Activated T-helper 1 cell treated with anti-CD3 and anti-CD28 coated beads, Interleukin-2, amount 50 U/mL, for 16 hours (primary cell): ENCODE measurements at regions not wholly inside any gene's neighbourhood (a gene's known extent, or its start where the extent isn't known, plus 50 kb on each side); places are given as distances from the start of the nearest gene placed in this dataset.
"Not testable (repeated sequence)": the region's sequence is repeated elsewhere in the genome, so short reads cannot be mapped to it uniquely, and the experiment has no call there.

Experiments
- DNase-seq, 2 donors: peaks; one replicate each; pipeline ENCODE4 v3.0.0-alpha.2; 2020; ENCODE audit warnings: low read depth in 1 of 2, low spot score in 1 of 2

DNA sequence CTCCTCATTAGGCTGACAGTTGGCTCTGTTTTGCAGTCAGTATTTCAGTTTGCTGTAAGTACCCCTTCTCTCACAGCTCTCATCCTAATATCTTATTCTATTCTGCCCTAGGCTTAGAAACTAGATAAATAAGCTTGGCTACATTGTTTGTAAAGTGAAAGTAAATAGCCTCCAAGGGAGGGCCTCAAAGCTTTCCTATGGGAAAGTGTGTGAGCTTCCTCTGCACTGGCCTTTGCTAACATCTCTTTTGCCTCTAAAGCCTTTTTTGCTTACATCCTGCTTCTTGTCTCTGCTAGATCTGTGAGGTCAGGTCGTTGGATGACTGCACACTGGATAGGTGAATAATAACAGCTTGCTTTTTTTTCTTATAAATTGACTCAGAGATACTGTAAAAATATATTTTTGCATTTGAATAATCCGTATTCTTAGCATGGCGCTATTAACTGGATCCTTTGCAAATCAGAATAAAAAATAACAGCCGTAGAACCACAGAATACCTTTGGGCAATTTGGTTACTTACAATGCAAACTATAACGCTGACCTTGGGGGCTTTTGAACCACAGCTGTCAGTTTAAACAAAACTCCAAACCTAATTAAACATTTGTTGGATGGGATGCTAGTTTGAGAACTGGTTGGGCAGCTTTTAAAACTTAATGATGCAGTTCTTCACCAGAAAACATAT is 55.1 kb downstream of the TTC6 start:
- no peak for DNase-seq

DNA sequence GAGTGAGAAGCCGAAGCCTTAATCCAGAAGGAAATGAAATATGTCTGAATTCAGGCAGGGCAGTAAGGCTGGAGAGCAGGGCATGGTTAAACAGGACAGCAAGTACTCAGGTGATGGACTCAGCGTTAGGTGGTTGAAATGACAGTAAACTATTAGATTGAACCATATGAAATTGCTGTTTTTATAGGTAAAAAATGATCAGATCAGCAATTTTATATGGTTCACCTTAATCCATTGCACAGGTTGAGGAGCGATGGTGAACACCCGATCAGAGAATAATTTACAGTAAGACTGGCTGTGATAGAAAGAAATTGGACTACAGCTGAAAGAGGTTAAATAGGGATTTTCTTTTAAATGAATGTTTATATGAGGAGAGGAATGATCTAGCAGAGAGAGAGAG is 56.6 kb downstream of the TTC6 start:
- DNase-seq, result no peak

DNA sequence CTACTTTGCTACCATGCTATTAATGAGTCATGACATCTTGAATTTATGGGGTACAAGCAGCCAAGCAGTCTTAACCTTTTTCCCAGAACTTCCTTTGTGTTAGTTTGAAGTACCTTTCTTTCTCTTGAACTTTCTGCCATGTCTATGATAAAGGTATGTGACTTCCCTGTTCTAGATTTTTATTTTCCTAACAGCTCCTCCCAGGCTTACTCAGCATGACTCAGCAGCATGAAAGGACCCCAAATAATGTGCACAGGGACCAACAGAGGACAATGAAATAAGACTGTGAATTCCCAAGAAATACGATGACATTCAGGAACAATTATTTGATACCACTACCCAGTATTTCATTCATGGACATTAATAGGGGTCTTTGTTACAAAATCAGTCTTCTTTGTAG is 60.0 kb downstream of the TTC6 start:
- DNase-seq, result no peak

DNA sequence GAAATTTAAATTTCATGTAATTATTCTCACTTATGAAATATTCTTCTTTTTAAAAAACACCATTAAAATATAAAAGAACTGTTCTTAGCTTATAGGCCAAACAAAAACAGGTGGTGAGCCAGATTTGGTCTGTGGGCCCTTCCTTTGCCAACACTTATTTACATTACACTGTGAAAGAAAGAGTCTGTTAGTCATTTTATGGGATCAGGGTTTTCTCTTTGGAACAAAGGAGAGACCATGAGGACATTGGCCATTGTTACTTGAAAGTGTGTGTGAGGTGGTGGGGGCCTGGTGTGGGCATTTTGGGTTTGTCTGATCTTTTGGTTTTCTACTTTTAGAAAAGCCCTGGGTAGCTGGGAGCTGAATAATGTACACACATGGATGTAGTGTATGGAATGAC is 62.7 kb downstream of the TTC6 start:
- no peak for DNase-seq

DNA sequence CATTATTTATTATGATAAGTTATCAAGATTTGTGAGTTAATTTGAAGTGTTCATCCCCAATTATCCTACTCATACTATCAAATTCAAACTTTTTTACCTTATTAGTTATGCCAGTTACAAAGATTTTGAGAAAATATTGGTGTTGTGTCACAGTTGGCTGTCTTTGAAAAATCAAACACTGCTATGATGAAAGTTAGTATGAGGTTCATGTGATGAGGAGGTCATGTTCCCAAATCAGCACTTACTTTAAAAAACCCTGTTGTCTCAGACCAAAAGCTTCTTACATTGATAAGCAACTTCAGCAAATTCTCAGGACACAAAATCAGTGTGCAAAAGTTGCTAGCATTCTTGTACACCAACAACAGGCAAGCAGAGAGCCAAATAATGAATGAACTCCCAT is 68.1 kb downstream of the TTC6 start:
- no peak for DNase-seq

DNA sequence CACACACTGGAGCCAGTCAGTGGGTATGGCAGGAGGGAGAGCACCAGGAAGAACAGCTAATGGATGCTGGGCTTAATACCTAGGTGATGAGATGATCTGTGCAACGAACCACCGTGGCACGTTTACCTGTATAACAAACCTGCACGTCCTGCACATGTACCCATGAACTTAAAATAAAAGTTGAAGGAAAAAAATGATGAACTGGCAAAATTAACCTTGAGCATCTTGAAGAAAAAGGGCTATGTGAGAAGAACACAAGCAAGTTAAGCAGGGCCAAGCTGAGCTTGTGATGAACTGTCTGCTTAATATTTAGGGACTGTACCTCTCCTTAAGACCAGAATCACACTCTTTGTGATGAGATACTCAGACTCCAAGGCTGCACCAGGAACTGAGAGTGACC is 70.0 kb downstream of the TTC6 start:
- no peak for DNase-seq

DNA sequence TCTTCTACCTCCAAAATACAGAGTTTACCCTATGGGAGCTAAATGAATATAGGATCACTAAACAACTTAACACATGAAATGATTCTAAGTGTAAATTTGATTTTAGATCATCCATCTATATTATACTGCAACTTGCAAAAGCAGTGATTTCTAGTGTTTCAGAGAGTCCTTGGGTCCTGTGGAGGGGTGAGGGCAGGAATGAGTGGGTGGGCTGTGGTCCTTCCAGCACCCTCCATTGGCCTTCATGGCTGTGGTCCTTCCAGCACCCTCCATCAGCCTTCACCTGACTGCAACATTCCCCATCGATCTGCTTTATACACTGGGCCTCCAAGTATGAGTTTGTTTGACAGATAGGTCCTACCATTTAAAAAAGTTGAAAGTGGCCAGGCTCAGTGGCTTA is 70.5 kb downstream of the TTC6 start:
- DNase-seq, result no peak

DNA sequence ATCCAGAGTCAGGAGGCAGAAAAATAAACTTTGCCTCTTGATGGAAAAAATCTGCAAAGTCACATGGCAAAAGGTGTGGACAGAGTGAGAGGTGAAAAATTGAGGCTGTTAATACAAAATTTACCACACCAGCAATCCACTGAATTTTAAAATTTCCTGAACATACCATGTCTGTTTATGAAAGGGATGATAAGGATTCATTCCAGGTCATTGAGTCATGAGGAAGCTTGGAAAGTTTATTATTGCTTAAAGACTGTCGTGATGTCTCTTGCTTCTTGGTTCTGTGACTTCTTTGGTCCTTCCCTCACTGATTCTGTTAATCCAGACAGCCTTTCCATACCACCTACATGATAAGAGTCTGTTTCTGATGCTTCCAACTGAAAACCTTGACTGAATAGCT is 73.2 kb downstream of the TTC6 start:
- no peak for DNase-seq

DNA sequence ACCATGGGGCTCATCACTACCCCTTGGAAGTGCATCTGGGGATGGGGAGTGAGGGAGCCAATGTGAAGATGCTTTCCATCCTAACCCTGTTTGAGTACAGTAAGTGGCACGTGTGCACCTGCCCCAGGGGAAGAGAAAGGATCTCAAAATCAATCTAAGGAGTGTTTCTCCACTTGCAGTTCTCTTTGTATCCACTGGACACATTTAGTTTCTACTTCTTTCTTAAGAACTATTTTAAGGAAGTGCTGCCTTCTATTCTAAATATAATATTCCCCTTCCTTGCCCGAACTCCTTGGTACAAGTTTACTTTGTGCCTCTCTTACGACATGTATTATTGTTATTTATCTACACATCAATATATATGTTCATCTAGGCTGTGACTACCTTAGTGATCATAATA is 73.8 kb downstream of the TTC6 start:
- no peak for DNase-seq

DNA sequence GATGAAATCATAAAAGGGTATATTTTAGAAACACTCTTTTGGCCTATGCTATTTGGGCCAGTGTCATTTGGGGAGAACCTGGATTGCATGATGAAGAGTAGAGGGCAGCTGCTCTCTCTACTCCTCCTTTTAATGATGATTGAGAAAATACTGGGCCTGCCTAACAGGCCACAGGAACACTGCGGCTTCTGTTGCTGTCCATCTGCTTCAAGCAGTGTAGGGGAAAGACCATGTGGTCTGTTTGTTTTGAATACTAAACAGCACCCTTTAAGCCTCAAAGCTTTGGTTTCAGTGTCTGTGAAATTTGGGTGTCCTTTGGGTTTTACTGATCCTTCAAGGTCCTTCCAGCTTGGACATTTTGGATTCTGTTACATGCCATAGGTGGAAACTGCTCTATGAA is 78.0 kb downstream of the TTC6 start:
- DNase-seq, result no peak

DNA sequence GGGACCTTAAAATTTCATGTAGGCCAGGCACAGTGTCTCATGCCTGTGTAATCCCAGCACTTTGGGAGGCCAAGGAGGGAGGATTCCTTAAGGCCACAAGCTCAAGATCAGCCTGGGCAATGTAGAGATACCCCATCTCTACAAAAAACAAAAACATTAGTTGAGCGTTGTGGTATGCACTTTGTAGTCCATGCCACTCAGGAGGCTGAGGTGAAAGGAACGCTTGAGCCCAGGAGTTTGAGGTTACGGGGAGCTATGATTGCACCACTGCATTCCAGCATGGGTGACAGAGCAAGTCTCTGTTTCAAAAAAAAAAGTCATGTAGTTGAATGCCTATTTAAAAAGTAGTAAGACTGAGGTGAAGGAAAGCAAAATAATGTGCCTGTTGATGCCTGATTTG is 83.5 kb downstream of the TTC6 start:
- DNase-seq, result no peak

DNA sequence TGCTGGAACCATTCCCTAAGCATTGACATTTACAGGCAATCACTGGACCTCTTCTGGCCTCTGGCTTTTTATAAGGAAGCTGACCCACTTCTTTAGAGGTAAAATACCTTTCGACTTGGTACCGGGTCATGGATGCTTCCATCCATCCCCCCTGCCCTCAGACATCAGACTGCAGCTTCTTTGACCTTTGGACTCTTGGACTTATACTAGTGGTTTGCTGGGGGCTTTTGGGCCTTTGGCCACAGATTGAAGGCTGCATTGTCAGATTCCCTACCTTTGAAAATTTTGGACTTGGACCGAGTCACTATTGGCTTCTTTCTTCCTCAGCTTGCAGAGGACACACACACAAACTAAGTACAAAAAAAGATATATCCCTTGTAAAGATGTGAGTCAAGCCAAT is 86.1 kb downstream of the TTC6 start:
- DNase-seq, result no peak

DNA sequence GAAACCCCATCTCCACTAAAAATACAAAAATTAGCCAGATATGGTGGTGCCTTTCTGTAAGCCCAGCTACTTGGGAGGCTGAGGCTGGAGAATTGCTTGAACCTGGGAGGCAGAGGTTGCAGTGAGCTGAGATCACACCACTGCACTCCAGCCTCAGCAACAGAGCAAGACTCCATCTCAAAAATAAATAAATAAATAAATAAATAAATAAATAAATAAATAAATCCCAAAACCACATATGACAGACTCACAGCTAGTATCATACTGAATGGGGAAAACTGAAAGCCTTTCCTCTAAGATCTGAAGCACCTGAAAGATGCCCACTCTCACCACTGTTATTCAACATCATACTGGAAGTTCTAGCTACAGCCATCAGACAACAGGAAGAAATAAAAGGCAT is 97.3 kb downstream of the TTC6 start:
- DNase-seq, result not testable (repeated sequence)

DNA sequence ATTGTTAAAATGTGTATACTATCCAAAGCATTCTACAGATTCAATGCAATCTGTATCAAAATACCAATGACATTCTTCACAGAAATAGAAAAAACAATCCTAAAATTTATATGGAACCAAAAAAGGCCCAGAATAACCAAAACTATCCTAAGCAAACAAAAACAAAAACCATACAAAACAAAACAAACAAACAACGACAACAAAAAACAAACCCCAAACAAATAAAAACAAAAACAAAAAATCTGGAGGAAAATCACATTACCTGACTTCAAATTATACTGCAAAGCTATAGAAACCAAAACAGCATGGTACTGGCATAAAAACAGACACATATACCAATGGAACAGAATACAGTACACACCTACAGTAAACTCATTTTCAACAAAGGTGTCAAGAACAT is 98.0 kb downstream of the TTC6 start:
- not testable (repeated sequence) for DNase-seq

DNA sequence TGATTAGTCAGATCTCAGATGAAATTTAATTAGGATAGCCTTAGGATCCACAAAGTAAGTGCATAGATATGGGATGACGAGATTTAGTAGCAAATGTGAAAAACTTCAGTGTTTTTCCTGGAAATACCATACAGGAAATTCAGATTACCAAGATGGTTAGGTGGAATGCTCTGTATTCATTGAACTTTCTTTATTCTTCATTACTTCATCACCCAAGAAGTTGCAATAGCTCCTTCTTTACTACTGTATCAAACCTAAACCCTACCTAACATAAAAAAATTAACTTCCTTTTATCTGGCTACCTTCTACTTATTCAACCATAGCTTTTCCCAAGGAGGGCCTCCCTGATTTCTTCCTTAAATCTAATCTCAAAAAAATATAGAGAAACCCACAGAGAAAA is 100.4 kb downstream of the TTC6 start:
- no peak for DNase-seq

DNA sequence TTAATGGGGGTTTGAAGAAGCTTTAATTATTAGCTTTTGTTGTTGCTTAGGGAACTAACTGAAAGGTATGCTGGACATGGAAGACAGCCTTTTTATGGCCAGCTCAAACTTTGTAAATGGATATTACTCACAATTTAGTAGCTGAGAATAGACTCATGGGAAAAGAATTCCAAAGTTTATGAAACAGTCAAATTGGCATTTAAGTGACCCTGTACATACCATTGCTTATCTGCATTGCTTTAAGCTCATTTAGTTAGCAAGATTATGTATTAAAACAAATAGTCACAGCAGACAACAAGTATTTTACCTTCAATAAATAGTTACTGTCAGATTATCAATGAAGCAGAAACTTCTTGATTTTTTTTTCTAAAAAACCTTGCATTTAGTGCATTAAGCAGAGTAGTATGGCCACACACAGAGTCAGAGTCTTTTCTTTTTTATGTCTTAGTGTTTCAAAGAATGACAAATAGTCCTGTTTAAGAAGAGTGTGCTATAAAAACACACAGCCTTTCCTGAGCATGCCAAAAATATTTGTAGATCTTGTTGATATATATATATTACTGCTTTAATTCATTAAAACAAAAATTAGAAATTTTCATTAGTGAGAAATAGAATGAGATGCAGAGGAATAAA is 102.2 kb downstream of the TTC6 start:
- DNase-seq, result no peak

DNA sequence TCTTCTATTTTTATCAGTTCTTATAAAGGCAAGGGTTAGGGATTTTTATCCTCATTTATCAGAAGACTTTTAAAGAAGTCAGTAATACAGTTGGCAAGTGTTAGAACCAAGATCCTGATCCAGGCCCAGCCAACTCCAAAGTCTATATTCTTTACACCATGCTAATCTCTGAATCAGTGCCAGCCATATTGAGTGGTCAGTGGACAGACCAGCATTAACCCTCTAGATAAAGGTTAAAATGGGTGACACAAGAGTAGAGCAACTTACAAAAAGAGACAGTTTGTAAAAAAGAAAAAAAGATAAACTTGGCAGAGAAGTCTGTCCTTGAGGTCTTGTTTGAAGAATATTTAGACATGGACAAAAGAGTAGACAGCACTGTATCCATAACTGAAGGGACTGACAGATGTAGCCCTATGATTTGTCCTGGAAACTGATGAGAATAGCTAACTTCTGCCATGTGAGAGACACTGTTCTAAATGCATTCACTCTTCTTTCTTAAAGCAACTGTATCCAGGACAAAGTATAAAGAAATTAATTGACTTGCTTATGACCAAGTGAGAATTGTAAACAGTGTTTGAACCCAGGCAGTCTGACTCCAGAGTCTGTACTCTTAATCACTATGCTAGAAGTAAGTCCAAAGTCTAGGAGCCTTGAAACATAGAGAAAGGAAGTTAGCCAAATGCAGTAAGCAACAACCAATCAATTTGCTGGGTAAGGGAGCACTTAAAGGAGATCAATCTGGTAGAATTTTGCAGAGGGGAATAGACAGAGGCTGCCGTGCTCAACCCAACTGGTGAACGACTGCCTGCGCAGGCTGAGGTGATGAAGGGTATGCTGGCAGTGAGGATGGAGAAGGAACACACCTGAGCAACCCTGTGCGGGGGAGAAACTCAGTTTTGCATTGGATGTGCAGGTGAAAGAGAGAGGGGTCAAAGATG is 103.7 kb downstream of the TTC6 start:
- DNase-seq, result no peak

DNA sequence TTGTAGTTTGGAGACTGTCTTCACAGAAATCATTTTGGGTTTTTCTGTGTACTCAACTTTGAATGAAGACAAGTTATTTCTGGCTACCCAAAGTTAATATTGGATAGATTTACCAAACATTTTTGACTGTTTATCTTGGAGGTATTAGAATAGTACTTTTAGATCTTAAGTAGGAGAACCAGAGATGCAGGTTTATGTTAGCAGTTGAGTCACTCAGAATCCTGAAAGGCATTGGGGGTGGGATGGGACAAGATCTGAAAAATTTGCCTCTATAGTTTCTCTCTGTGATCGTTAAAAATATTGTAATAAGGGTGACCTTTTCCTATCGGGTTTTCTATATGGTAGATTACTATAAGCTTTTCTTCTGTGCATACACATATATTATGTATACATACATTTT is 112.3 kb downstream of the TTC6 start:
- no peak for DNase-seq

DNA sequence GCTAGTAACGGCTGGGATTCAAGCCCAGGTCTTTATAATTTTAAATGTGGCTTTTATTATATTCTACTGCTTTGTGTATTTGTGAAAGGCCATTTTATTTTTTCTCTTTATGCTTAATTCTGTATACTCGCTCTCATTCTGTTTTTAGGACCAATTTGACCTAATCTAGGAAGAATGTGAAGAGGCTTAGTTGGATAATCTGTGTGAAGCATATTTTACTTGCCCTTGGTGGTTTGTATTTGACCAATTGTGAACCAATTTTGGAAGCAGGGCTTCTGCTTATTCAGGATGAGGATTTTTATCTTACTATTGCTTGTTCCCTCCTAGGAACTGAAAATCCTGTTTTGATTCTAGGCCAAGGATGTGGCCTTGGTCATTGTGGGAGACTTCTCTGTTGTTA is 113.1 kb downstream of the TTC6 start:
- no peak for DNase-seq

DNA sequence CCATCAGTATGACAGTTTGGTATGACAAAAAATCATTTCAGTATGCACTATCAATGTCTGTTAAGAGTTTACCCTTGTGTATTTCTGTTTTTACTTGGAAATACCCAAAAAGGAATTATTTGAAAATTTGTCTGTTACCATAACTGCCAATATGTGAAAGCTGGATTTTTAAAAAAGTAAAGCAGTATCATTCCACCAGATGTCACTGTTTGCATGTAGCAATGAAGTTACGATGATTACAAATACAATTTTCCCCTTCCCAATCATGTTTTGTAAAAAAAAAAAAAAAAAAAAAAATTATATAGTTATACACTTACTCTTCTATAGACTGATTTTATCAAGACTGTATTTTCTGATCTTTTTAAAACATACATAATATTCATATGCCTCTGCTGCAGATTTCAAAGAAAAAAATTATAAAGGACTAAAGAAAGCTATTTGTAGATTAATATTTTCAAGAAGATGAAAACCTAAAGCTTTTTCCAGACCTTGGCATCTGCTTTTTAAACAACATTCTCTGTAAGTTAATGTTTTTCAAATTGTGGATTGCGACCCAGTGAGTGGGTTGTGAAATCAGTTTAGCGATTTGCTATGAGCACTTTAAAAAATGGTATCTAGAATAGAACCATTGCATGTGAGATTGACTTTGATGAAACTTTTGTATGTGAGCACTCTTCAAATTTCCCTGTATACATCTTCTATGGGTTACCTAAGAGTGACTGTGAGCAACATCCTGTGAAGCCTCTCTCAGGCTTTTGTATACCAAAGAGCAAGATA is 114.2 kb downstream of the TTC6 start:
- no peak for DNase-seq

DNA sequence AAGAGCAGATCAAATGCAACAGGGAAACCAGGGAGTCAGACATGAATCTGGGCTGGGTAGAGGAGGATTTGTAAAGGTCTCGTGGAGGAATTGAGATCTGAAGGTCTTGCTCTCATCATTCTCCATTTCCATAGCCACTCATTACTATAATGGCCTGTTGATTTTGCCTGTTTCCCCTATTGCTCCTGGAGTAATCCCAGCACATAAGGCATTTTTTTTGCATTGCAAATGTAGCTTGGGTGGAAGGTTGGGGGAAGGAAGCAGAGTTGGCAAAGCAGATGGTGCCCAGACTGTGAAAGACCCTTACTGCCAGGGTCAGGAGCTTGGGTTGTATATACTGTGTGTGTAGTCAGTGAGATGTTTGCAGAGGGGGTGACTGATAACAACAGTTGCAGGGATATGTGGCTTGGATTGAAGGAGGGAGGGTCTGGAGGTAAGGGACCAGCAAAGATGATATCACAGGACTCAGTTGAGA is 116.0 kb downstream of the TTC6 start:
- no peak for DNase-seq
